OCI-LY3 (cell line): ENCODE measurements at regions not wholly inside any gene's neighbourhood (a gene's known extent, or its start where the extent isn't known, plus 50 kb on each side); places are given as distances from the start of the nearest gene placed in this dataset.
"Not testable (repeated sequence)": the region's sequence is repeated elsewhere in the genome, so short reads cannot be mapped to it uniquely, and the experiment has no call there.

Experiments used
- H2AFZ ChIP-seq: fragments of 200-600, 300-600 bp; shearing (Covaris generic); 2 replicates; pipeline ENCODE4 v1.6.0; 2014; ENCODE audit warnings: antibody characterized with exemption, low read depth, low read length
- H3K27ac ChIP-seq: fragments of 200-600, 300-600 bp; sonication (generic); 2 replicates; pipeline ENCODE4 v1.5.1; 2014; ENCODE audit warnings: mild to moderate bottlenecking, low read length, moderate library complexity, mixed read lengths
- H3K27me3 ChIP-seq: fragments of 200-600, 300-600 bp; sonication (generic); 2 replicates; pipeline ENCODE4 v1.6.1; 2014; ENCODE audit warnings: low read depth, low read length, mixed read lengths
- H3K36me3 ChIP-seq: fragments of 200-600, 300-600 bp; sonication (generic); replicated peaks from 2 replicates; pipeline ENCODE3; 2014; ENCODE audit warnings: low read depth, low read length, mixed read lengths
- H3K4me1 ChIP-seq: fragments of 300-600, 200-600 bp; sonication (generic); 2 replicates; pipeline ENCODE4 v1.6.1; 2014; ENCODE audit warnings: low read length, mixed read lengths
- H3K4me2 ChIP-seq: fragments of 200-600, 300-600 bp; sonication (generic); 2 replicates; pipeline ENCODE4 v1.6.1; 2014; ENCODE audit warnings: low read length, mixed read lengths
- H3K4me3 ChIP-seq: fragments of 300-600, 200-600 bp; sonication (generic); 2 replicates; pipeline ENCODE4 v1.5.1; 2014; ENCODE audit warnings: antibody characterized with exemption, mild to moderate bottlenecking, low read length, moderate library complexity
- H3K79me2 ChIP-seq: fragments of 300-600, 200-600 bp; shearing (Covaris generic); 2 replicates; pipeline ENCODE4 v1.6.1; 2014; ENCODE audit warnings: mild to moderate bottlenecking, low read length, mixed read lengths
- H3K9ac ChIP-seq: fragments of 300-600, 200-600 bp; shearing (Covaris generic); 2 replicates; pipeline ENCODE4 v1.6.0; 2014; ENCODE audit warnings: mild to moderate bottlenecking, low read length, moderate library complexity
- H3K9me3 ChIP-seq: fragments of 200-600, 300-600 bp; shearing (Covaris generic); 2 replicates; pipeline ENCODE4 v1.6.1; 2014; ENCODE audit warnings: low read length, mixed read lengths; ENCODE audit not compliant: insufficient read depth
- H4K20me1 ChIP-seq: fragments of 200-600, 300-600 bp; sonication (generic); 2 replicates; pipeline ENCODE4 v1.6.1; 2016; ENCODE audit warnings: low read length, mixed read lengths; ENCODE audit not compliant: insufficient read depth
- CTCF ChIP-seq: fragments of 200-600, 300-600 bp; sonication (generic); IDR thresholded peaks from 2 replicates; pipeline ENCODE4 v1.5.1; 2014; ENCODE audit warnings: antibody characterized with exemption, low read length, low read depth
- EZH2phosphoT487 ChIP-seq: fragments of 200-600 bp; shearing (Covaris generic); IDR thresholded peaks from 2 replicates; pipeline ENCODE4 v1.6.1; 2018; ENCODE audit warnings: antibody characterized with exemption, mixed run types, low read depth

- Histone ChIP-seq H3K9me3 (no peaks in the 10 kb centered on the region), H2AFZ (no peak overlapping the region), H3K4me3 (no peak overlapping the region), H4K20me1 (no peaks in the 10 kb centered on the region), H3K9ac (no peak overlapping the region), H3K79me2 (no peaks in the 10 kb centered on the region), H3K4me2 (no peak overlapping the region), H3K27ac (no peak overlapping the region), H3K27me3 (no peaks in the 10 kb centered on the region), H3K4me1 (peaks cover 27% of the 10 kb centered on the region), H3K36me3 (no peaks in the 10 kb centered on the region)
- no peak for TF ChIP-seq EZH2phosphoT487
- TF ChIP-seq CTCF, result no peak
These were observed 114.2 kb downstream of the OR2B2 start for GRCh38 chr6:27797960-27798359.

DNA sequence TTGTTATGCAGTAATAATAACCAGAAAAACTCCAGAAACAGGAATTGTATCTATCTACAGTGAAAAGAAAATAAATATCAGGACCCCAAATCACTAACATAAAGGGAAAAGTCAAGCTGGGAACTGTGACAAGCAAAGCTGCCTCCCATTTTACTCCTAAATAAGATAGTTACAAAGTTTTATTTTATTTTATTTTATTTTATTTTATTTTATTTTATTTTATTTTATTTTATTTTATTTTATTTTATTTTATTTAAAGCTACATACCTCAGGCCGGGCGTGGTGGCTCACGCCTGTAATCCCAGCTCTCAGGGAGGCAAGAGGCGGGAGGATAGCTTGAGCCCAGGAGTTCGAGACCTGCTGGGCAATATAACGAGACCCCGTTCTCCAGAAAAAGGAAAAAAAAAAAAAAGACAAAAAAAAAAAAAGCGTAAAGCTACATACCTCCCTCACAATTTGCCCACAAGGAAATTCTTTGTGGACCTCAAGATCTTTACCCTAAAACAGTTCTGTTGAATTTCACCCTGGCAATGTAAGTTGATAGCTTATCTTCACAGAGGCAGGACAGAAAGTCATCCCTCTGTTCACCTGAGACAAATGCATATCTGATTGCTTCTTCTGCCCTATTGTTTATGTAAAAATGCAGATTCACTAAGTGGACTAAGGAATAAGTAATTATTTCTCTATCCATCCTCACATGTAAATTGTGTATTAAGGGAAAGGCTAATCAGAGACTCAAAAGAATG is 115.3 kb downstream of the OR2B2 start:
- H2AFZ ChIP-seq, H3K9ac ChIP-seq, H4K20me1 ChIP-seq, H3K4me2 ChIP-seq, H3K9me3 ChIP-seq, H3K79me2 ChIP-seq, H3K4me3 ChIP-seq, H3K27ac ChIP-seq, H3K36me3 ChIP-seq, H3K27me3 ChIP-seq: not testable (repeated sequence)
- peaks cover 27% of the 10 kb centered on the region for H3K4me1 ChIP-seq

- 0 out of 2 replicates have a peak overlapping the region, but pooled peaks have one; percentile 65 for H2AFZ ChIP-seq
- H3K4me2 ChIP-seq, result peak overlapping the region; percentile 56
- H3K4me1 ChIP-seq, result peaks cover 27% of the 10 kb centered on the region
- no peak for TF ChIP-seq EZH2phosphoT487
- TF ChIP-seq CTCF, result peak; percentile 62
- H3K9ac ChIP-seq, result peak overlapping the region; percentile 35; the same call in 1 of the 2 replicates
- H3K27me3 ChIP-seq, result no peaks in the 10 kb centered on the region
- no peaks in the 10 kb centered on the region for H3K79me2 ChIP-seq
- no peaks in the 10 kb centered on the region for H3K9me3 ChIP-seq
- H4K20me1 ChIP-seq, result no peaks in the 10 kb centered on the region
- H3K36me3 ChIP-seq, result no peaks in the 10 kb centered on the region
- no peak overlapping the region for H3K27ac ChIP-seq
- H3K4me3 ChIP-seq, result peak overlapping the region; percentile 50
These were observed 116.3 kb downstream of the OR2B2 start for GRCh38 chr6:27795697-27796494.

- Histone ChIP-seq H3K27ac (peak overlapping the region; percentile 63), H3K4me3 (peak overlapping the region; percentile 88), H3K4me2 (peak overlapping the region; percentile 87), H4K20me1 (no peaks in the 10 kb centered on the region), H3K36me3 (no peaks in the 10 kb centered on the region), H3K4me1 (peaks cover 27% of the 10 kb centered on the region), H3K9me3 (no peaks in the 10 kb centered on the region), H2AFZ (peak overlapping the region; percentile 91; the same call in 1 of the 2 replicates), H3K27me3 (no peaks in the 10 kb centered on the region), H3K79me2 (no peaks in the 10 kb centered on the region), H3K9ac (peak overlapping the region; percentile 75)
- TF ChIP-seq EZH2phosphoT487 (no peak), CTCF (no peak)
These were observed 120.8 kb downstream of the OR2B2 start for GRCh38 chr6:27791182-27791943.

GRCh38 chr6:27788376-27788775 is 123.8 kb downstream of the OR2B2 start:
- H3K4me1 ChIP-seq, H3K27me3 ChIP-seq, H2AFZ ChIP-seq, H3K27ac ChIP-seq, H4K20me1 ChIP-seq, H3K36me3 ChIP-seq, H3K79me2 ChIP-seq, H3K9ac ChIP-seq, H3K9me3 ChIP-seq, H3K4me2 ChIP-seq, H3K4me3 ChIP-seq: not testable (repeated sequence)
